GM23338 (cell line): ENCODE measurements at regions not wholly inside any gene's neighbourhood (a gene's known extent, or its start where the extent isn't known, plus 50 kb on each side); places are given as distances from the start of the nearest gene placed in this dataset.

Experiments
- ATAC-seq: fragments of 200-7000 bp; cut with Tn5 transposase; 3 replicates; pipeline ENCODE4 v1.9.1; 2020
- DNase-seq: peaks from one replicate; pipeline ENCODE4 v3.0.0-alpha.2; 2015; ENCODE audit warnings: low spot score
- H2AFZ ChIP-seq: fragments of 200-600 bp; sonication (generic); 2 replicates; pipeline ENCODE4 v1.8.0; 2016; ENCODE audit warnings: antibody characterized with exemption, mild to moderate bottlenecking, moderate library complexity
- H3F3A ChIP-seq: fragments of 200-600 bp; sonication (generic); replicated peaks from 2 replicates; pipeline ENCODE4 v1.8.0; 2017; ENCODE audit warnings: antibody characterized with exemption, mixed run types, low read depth
- H3K27ac ChIP-seq: fragments of 200-600 bp; sonication (generic); 2 replicates; pipeline ENCODE4 v1.6.1; 2016; ENCODE audit warnings: low read depth
- H3K27me3 ChIP-seq: fragments of 200-600 bp; sonication (generic); 2 replicates; pipeline ENCODE4 v1.8.0; 2016; ENCODE audit warnings: mild to moderate bottlenecking, mixed run types, moderate library complexity; ENCODE audit not compliant: insufficient read depth
- H3K36me3 ChIP-seq: fragments of 200-600 bp; sonication (generic); 2 replicates; pipeline ENCODE4 v1.8.0; 2016; ENCODE audit warnings: mild to moderate bottlenecking; ENCODE audit not compliant: insufficient read depth
- H3K4me1 ChIP-seq: fragments of 200-600 bp; sonication (generic); 2 replicates; pipeline ENCODE4 v1.8.0; 2016; ENCODE audit warnings: mild to moderate bottlenecking, moderate library complexity; ENCODE audit not compliant: insufficient read depth
- H3K4me2 ChIP-seq: fragments of 200-600 bp; sonication (generic); 2 replicates; pipeline ENCODE4 v1.7.1; 2017; ENCODE audit warnings: mixed run types
- H3K4me3 ChIP-seq: fragments of 200-600 bp; sonication (generic); 2 replicates; pipeline ENCODE4 v1.6.1; 2016; ENCODE audit warnings: mixed run types
- H3K79me2 ChIP-seq: fragments of 200-600 bp; sonication (generic); replicated peaks from 2 replicates; pipeline ENCODE4 v1.8.0; 2017; ENCODE audit warnings: mild to moderate bottlenecking; ENCODE audit not compliant: insufficient read depth
- H3K9me2 ChIP-seq: fragments of 200-600 bp; sonication (generic); 2 replicates; pipeline ENCODE4 v1.8.0; 2017; ENCODE audit not compliant: insufficient read depth
- H4K20me1 ChIP-seq: fragments of 200-600 bp; sonication (generic); replicated peaks from 2 replicates; pipeline ENCODE4 v1.8.0; 2017; ENCODE audit warnings: mild to moderate bottlenecking; ENCODE audit not compliant: insufficient read depth
- H3K27ac Mint-ChIP-seq: 2 replicates; pipeline ENCODE4 v1.8.0; 2020; ENCODE audit warnings: inconsistent platforms, mild to moderate bottlenecking, moderate library complexity, mixed read lengths
- H3K27me3 Mint-ChIP-seq: 3 replicates; pipeline ENCODE4 v1.8.0; 2022; ENCODE audit warnings: low read depth, mild to moderate bottlenecking, moderate library complexity, mixed read lengths, inconsistent platforms; ENCODE audit not compliant: insufficient read depth, poor library complexity
- H3K36me3 Mint-ChIP-seq: 3 replicates; pipeline ENCODE4 v1.8.0; 2021; ENCODE audit warnings: low read depth, mild to moderate bottlenecking, inconsistent platforms, moderate library complexity, mixed read lengths
- H3K4me1 Mint-ChIP-seq: 3 replicates; pipeline ENCODE4 v1.8.0; 2020; ENCODE audit warnings: mild to moderate bottlenecking, inconsistent platforms, mixed read lengths
- H3K4me3 Mint-ChIP-seq: 3 replicates; pipeline ENCODE4 v1.8.0; 2021; ENCODE audit warnings: moderate library complexity, mild to moderate bottlenecking, inconsistent platforms, mixed read lengths
- H3K9me3 Mint-ChIP-seq: 3 replicates; pipeline ENCODE4 v1.8.0; 2020; ENCODE audit warnings: moderate library complexity, mild to moderate bottlenecking, inconsistent platforms, mixed read lengths
- CREB1 ChIP-seq: fragments of 250-450 bp; sonication (Bioruptor Pico); IDR thresholded peaks from 2 replicates; pipeline ENCODE4 v1.5.0; 2020; ENCODE audit warnings: low read depth, mild to moderate bottlenecking, moderate library complexity
- CTCF ChIP-seq, 2 experiments: fragments of 200-600 bp in 1 of 2; sonication (generic) in 1 of 2; conservative IDR thresholded peaks; 2 replicates each; pipeline versions ENCODE4 v1.5.1 to v1.6.1; 2016 to 2017; ENCODE audit warnings: antibody characterized with exemption in 2 of 2, low read depth in 2 of 2, mild to moderate bottlenecking in 2 of 2, moderate library complexity in 1 of 2
- ETS1 ChIP-seq: IDR thresholded peaks from 2 replicates; pipeline ENCODE4 v1.6.1; 2016; ENCODE audit warnings: antibody characterized with exemption
- EZH2 ChIP-seq: fragments of 200-600 bp; sonication (generic); IDR thresholded peaks from one replicate; pipeline ENCODE4 v1.8.0; 2017; ENCODE audit warnings: antibody characterized with exemption, mild to moderate bottlenecking, low read depth; ENCODE audit not compliant: unreplicated experiment
- EZH2phosphoT487 ChIP-seq: fragments of 200-600 bp; sonication (generic); IDR thresholded peaks from one replicate; pipeline ENCODE4 v1.8.1; 2018; ENCODE audit warnings: antibody characterized with exemption; ENCODE audit not compliant: unreplicated experiment
- JUNB ChIP-seq: IDR thresholded peaks from one replicate; pipeline ENCODE4 v1.6.1; 2016; ENCODE audit warnings: antibody characterized with exemption; ENCODE audit not compliant: unreplicated experiment
- NANOG ChIP-seq: IDR thresholded peaks from 2 replicates; pipeline ENCODE4 v1.6.1; 2016; ENCODE audit warnings: antibody characterized with exemption, borderline replicate concordance
- POLR2AphosphoS5 ChIP-seq: IDR thresholded peaks from 2 replicates; pipeline ENCODE4 v1.6.1; 2016; ENCODE audit warnings: antibody characterized with exemption, low read depth
- REST ChIP-seq: IDR thresholded peaks from one replicate; pipeline ENCODE4 v1.6.1; 2018; ENCODE audit warnings: antibody characterized with exemption; ENCODE audit not compliant: unreplicated experiment
- STAT1 ChIP-seq: IDR thresholded peaks from one replicate; pipeline ENCODE4 v1.6.1; 2016; ENCODE audit warnings: antibody characterized with exemption; ENCODE audit not compliant: unreplicated experiment
- ZNF114 ChIP-seq: fragments of 250-450 bp; sonication (Bioruptor Pico); IDR thresholded peaks from 2 replicates; pipeline ENCODE4 v1.5.0; 2020; ENCODE audit warnings: mild to moderate bottlenecking, moderate library complexity
- ZNF331 ChIP-seq: fragments of 250-450 bp; sonication (Bioruptor Pico); IDR thresholded peaks from 2 replicates; pipeline ENCODE4 v1.5.0; 2020; ENCODE audit warnings: low read depth, mild to moderate bottlenecking, moderate library complexity
- ZNF462 ChIP-seq: fragments of 250-450 bp; sonication (Bioruptor Pico); IDR thresholded peaks from 2 replicates; pipeline ENCODE4 v1.5.0; 2020; ENCODE audit warnings: mild to moderate bottlenecking, moderate library complexity

GRCh38 chr15:38928431-38928830, 363.8 kb upstream of the RASGRP1 start:
- H3K27me3 ChIP-seq = no peaks in the 10 kb centered on the region
- H3K27me3 Mint-ChIP-seq = no peaks in the 10 kb centered on the region
- DNase-seq (no peak), ATAC-seq (no peak)
- no peaks in the 10 kb centered on the region for H3K79me2 ChIP-seq
- H3K4me2 ChIP-seq = no peak overlapping the region
- no peak overlapping the region for H3K27ac ChIP-seq
- no peaks in the 10 kb centered on the region for H3K36me3 ChIP-seq
- H3K4me1 ChIP-seq = no peaks in the 10 kb centered on the region; the same call in 1 of the 2 replicates
- peaks cover 11% of the 10 kb centered on the region for H3K9me2 ChIP-seq
- H3F3A ChIP-seq = no peaks in the 10 kb centered on the region
- H3K36me3 Mint-ChIP-seq = no peaks in the 10 kb centered on the region
- no peaks in the 10 kb centered on the region for H4K20me1 ChIP-seq
- peaks cover 2% of the 10 kb centered on the region; the same call in 2 of the 3 replicates for H3K4me1 Mint-ChIP-seq
- no peak overlapping the region for H3K4me3 ChIP-seq
- no peak overlapping the region for H2AFZ ChIP-seq
- TF ChIP-seq NANOG = no peak
- no peak for TF ChIP-seq EZH2phosphoT487
- no peak for TF ChIP-seq ETS1
- no peak for TF ChIP-seq JUNB
- TF ChIP-seq CTCF (conservative IDR thresholded peaks at IDR 0.05; ENCODE audit: low read depth in 2 of 2) = no peak
- no peak for TF ChIP-seq CREB1
- TF ChIP-seq REST = no peak
- no peak for TF ChIP-seq EZH2
- TF ChIP-seq ZNF331 (CRISPR knock-in tag) = no peak
- TF ChIP-seq STAT1 = no peak
- no peak for TF ChIP-seq POLR2AphosphoS5
- TF ChIP-seq ZNF114 (CRISPR knock-in tag) = no peak
- TF ChIP-seq ZNF462 (CRISPR knock-in tag) = no peak
- H3K4me3 Mint-ChIP-seq = no peak overlapping the region
- H3K9me3 Mint-ChIP-seq = peaks cover 2% of the 10 kb centered on the region; the same call in 1 of the 3 replicates
- H3K27ac Mint-ChIP-seq = no peak overlapping the region
